ENCODE measurements at regions not wholly inside any gene's neighbourhood (a gene's known extent, or its start where the extent isn't known, plus 50 kb on each side); places are given as distances from the start of the nearest gene placed in this dataset.

DNA sequence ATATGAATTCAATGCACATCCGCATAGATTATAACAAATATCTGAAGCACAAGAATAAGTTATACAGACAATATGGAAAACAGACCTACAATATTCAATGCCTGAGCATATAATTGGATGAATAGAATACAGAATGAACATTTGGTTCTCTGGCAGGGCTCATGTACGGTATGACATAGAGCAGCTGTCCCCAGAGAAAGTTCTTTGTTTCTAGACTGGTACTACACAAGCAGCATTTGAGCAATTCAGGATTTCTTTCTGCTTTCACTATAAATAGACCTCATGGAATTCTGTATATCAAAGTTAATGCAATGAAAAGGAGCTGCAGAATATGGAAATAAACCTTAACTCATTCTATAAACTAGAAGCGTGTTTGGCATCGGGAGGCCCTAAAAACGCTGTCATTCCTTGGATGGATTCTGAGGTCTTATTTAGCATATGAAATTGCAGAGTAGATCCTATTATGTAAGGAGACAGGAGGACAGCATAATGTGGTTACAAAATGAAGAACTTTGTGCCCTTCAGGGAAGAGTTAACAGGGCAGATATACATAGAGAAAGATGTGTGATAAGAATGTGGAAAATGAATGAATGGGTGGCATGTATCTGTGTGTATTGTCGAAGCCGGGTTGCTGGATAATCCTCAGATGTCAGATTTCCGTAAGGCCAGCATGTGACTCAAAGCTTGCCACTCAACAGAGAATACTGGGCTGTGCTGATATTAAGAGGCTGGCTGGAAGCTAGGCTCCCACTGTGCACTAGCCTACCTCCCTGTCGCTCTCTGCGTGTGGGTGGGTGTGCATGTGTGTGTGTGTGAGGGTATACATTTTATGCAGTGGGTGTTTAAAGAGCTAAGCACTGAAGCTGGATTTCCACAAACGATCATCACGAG lies 103.3 kb upstream of the SLC4A4 start:
- TF ChIP-seq CTCF (IDR thresholded peaks at IDR 0.05) (no peak), EP300 (IDR thresholded peaks at IDR 0.05; ENCODE audit: low read depth) (no peak)
